Keratinocyte (primary cell): ENCODE measurements at regions not wholly inside any gene's neighbourhood (a gene's known extent, or its start where the extent isn't known, plus 50 kb on each side); places are given as distances from the start of the nearest gene placed in this dataset.

Source experiments
- CTCF ChIP-seq, 3 experiments: IDR thresholded peaks in 1 of 3; conservative IDR thresholded peaks in 1 of 3; optimal IDR thresholded peaks in 1 of 3; 2 replicates in 2 of 3; 3 replicates in 1 of 3; pipeline versions ENCODE3 to v1.5.1; 2011; ENCODE audit warnings: low read length in 3 of 3, mild to moderate bottlenecking in 3 of 3, moderate library complexity in 2 of 3, control low read depth in 1 of 3, inconsistent platforms in 1 of 3; ENCODE audit not compliant: insufficient read depth in 2 of 3; ENCODE audit errors: extremely low read depth in 1 of 3
- EZH2 ChIP-seq: IDR thresholded peaks from one replicate; pipeline ENCODE4 v1.6.1; 2012; ENCODE audit warnings: inconsistent platforms, mild to moderate bottlenecking, low read length, moderate library complexity

GRCh38 chr2:122075381-122075780 is 319.9 kb downstream of the TSN start:
- TF ChIP-seq CTCF (optimal IDR thresholded peaks at IDR 0.05 in 1 of 3, IDR thresholded peaks at IDR 0.05 in 1 of 3, conservative IDR thresholded peaks at IDR 0.05 in 1 of 3; ENCODE audit: extremely low read depth in 1 of 3, insufficient read depth in 2 of 3, low read length in 3 of 3) (no peak), EZH2 (no peak)
